GM20000 (cell line): ENCODE measurements at regions not wholly inside any gene's neighbourhood (a gene's known extent, or its start where the extent isn't known, plus 50 kb on each side); places are given as distances from the start of the nearest gene placed in this dataset.

Experiments used
- DNase-seq: peaks from one replicate; pipeline ENCODE4 v3.0.0; 2012; ENCODE audit warnings: low spot score
- TF ChIP-seq, protein P1 (sequence below): IDR thresholded peaks from 2 replicates; pipeline ENCODE4 v1.5.1; 2012; ENCODE audit warnings: mild to moderate bottlenecking, control low read depth; ENCODE audit errors: extremely low read depth, missing control alignments

DNA sequence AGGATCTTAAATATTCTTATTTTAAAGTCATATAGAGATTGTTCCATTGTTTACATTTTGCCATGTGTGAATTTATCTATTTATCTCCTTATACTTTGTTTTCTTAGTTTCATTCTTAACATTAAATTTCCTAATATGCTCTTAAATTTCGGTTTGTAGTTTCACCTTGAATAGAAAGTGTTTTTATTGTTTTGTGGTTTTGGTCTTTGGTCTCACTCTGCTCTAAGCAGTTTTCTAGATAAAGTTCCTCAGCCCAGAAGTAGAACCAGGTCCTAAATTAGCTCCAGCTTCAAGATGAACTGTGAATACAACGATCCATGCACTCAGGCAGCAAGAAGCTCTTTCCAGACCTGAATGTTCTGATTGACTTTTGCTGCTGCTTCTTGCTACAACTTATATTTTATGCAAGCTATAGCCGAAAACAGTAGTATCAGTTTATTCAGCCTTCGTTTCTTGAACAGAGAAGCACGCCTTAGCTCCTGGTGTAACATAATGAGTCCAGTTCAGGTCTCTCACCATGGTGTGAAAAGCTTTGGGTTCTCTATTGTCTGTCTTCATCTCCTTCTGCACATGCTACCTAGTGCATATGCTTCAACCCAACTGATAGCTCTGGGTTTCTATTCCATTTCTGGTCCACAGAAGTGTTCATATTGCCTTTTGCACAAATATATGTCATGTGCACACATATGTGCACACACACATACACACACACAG is 95.3 kb downstream of the SEM1 start:
- DNase-seq = peak; percentile 6
- TF ChIP-seq, protein P1, sequence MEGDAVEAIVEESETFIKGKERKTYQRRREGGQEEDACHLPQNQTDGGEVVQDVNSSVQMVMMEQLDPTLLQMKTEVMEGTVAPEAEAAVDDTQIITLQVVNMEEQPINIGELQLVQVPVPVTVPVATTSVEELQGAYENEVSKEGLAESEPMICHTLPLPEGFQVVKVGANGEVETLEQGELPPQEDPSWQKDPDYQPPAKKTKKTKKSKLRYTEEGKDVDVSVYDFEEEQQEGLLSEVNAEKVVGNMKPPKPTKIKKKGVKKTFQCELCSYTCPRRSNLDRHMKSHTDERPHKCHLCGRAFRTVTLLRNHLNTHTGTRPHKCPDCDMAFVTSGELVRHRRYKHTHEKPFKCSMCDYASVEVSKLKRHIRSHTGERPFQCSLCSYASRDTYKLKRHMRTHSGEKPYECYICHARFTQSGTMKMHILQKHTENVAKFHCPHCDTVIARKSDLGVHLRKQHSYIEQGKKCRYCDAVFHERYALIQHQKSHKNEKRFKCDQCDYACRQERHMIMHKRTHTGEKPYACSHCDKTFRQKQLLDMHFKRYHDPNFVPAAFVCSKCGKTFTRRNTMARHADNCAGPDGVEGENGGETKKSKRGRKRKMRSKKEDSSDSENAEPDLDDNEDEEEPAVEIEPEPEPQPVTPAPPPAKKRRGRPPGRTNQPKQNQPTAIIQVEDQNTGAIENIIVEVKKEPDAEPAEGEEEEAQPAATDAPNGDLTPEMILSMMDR = no peak

DNA sequence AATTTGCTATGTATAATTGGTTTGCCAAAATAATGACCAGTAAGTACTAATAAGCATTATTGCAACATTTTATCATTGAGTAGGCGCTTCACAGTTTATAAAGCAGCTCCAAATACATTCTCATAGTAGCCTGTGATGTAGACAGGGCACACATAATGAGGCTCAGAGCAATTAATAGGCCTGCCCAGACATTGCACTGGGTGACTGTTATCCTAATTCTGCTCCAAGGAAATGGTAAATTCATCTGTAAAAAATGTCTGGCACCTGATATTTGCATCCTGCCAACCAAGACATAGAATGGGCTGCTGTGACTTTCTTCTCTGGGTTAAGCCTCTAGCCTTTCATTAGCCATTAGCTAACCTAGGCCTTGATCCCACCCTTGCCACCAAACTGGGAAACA is 97.6 kb downstream of the SEM1 start:
- TF ChIP-seq, protein P1 = no peak
- no peak for DNase-seq

DNA sequence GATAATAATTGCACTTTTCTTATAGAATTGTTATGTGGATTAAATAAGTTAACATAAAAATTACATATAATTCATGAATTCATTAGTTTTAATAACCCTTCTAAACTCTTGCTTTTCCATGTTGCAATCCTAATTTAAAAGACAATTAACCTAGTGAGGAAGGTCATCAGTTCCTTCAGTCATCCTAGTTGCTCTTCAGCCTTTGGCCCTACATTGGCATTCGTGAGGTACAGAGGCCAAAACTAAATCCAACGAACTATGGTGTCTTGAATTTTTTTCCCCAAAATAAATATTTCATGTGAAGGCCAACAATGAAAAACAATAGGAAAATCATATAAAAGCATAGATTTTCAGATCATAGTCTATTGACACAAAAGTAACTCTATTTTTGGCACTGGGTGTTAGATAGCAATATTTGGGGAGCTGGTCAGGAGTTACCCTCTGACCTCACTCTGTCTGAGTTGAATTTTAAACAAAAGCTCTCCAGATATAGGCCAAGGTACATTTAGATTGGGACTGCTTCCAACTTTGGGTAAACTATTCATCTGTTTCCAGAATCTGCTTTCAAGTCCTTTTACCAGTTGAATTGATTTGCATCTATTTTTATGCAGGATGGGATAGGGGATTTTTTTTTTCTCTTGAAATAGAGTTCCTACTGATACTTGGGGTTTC is 104.5 kb downstream of the SEM1 start:
- TF ChIP-seq, protein P1 = no peak
- no peak for DNase-seq

DNA sequence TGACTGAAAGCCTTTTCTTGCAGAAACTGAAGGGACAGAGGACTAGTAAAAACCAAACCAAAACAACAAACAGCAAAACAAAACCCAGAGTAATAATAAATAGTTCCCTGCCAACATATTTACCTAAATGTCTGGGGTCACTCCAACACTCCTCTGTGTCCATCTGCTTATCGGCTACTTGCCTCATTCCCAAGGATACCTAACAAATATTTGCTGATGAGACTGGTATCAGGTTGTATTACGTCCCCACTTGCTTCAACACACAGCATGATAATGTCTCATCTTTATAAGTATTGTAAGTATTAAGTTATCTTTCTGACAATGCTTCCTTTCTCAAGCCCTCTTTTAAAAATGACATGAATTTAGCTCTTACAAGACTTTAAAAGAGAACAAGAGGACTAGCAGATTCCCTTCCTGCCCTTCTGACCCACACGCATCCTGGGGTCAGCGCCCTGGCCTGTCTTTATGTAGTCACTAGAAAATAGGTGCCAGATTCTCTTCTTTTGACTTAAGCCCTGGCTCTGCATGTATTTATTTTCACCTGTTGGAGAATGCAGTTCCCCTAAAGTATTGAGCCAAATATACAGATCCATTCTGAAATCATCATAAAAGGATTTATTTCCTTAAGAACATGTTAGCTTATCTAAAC is 110.2 kb downstream of the SEM1 start:
- TF ChIP-seq, protein P1 = no peak
- DNase-seq = no peak

DNA sequence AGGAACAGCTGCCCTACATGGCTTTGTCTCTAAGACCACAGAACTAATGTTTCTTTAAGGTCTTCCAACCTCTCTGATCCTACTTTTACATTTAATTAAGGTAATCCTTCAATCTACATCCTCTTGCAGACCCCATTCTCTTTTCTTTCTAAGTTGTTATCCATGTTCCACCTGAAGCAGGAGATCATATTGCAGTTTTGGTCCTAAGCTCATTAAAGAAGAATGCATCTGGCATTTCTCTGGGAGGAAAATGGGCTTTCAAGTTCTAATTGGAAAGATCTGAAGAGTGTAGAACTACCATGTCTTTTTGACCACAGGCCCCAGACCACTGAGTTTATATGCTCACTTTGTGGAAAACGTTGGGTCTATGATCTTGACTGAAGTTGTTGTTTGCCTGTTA is 111.2 kb downstream of the SEM1 start:
- DNase-seq = no peak
- TF ChIP-seq, protein P1 = no peak

DNA sequence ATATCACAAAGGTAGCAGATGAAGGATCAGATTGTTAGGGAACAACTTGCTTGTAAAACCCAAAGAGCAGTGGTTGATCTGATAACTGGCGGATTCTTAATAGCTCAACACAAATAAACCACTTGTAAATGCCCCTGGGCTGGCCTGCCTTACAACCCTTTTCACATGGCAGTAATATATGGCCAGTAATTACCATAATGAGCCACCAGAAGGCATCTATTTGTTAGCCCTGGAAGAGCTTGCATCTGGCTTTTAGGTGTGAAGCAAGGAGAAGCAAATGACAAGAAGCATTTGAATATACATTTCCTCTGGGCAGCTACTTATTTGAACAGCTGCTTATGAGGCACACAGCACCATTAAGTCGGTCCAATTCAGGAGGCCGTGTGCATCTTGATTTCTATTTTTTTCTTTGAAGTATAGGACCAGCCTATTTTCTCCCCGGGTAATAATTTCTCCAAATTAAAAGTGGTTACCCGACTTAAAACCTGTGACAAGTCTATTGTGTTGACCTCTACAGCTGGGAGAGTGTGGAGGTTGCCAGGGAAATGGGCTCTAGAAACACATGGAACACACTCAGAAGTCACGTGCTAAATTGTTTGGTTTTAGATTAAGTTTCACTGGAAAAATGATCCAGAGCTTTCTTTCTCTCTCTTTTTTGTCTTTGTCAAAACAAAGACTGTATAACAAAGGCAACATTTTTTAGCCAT is 113.4 kb downstream of the SEM1 start:
- no peak for DNase-seq
- TF ChIP-seq, protein P1 = no peak
